ENCODE measurements at regions not wholly inside any gene's neighbourhood (a gene's known extent, or its start where the extent isn't known, plus 50 kb on each side); places are given as distances from the start of the nearest gene placed in this dataset.

GRCh38 chr1:37244815-37245214, 210.5 kb upstream of the GRIK3 start:
- intact Hi-C loops (cut with micrococcal nuclease; ENCODE audit: unreplicated experiment), result no loop called here
- Mint-ChIP-seq H3K27me3 (ENCODE audit: insufficient read depth, unreplicated experiment) (peaks cover 7% of the 10 kb centered on the region), H3K4me1 (ENCODE audit: low read depth, unreplicated experiment) (no peaks in the 10 kb centered on the region), H3K27ac (ENCODE audit: unreplicated experiment) (no peak overlapping the region), H3K36me3 (ENCODE audit: insufficient read depth, unreplicated experiment) (no peaks in the 10 kb centered on the region), H3K9me3 (ENCODE audit: unreplicated experiment) (no peaks in the 10 kb centered on the region), H3K4me3 (ENCODE audit: unreplicated experiment) (no peak overlapping the region)
- ChIA-PET CTCF (no interaction called here), POLR2A (no interaction called here)
- no peak for DNase-seq
- Histone ChIP-seq H3K4me3 (ENCODE audit: low read depth, low read length) (no peak overlapping the region), H3K27me3 (replicated peaks; ENCODE audit: control insufficient read depth, insufficient read depth, low read length) (no peaks in the 10 kb centered on the region), H3K9me3 (no peaks in the 10 kb centered on the region), H3K36me3 (ENCODE audit: control insufficient read depth, insufficient read depth, low read length) (no peaks in the 10 kb centered on the region), H3K4me1 (no peaks in the 10 kb centered on the region)
- no peak for TF ChIP-seq CTCF (IDR thresholded peaks at IDR 0.05; ENCODE audit: insufficient read depth in 1 of 2, low read depth in 1 of 2, low read length in 1 of 2, severe bottlenecking in 1 of 2, unreplicated experiment in 1 of 2)
- BruUV-seq (replicated peaks), result no TSS peak

GRCh38 chr1:37246631-37247030, 212.3 kb upstream of the GRIK3 start:
- Histone ChIP-seq H3K9me3 (no peaks in the 10 kb centered on the region), H3K4me1 (no peaks in the 10 kb centered on the region), H3K27me3 (replicated peaks; ENCODE audit: control insufficient read depth, insufficient read depth, low read length) (no peaks in the 10 kb centered on the region), H3K36me3 (ENCODE audit: control insufficient read depth, insufficient read depth, low read length) (no peaks in the 10 kb centered on the region), H3K4me3 (ENCODE audit: low read depth, low read length) (no peak overlapping the region)
- no peak for TF ChIP-seq CTCF (IDR thresholded peaks at IDR 0.05; ENCODE audit: insufficient read depth in 1 of 2, low read depth in 1 of 2, low read length in 1 of 2, severe bottlenecking in 1 of 2, unreplicated experiment in 1 of 2)
- CTCF ChIA-PET, result no interaction called here
- intact Hi-C loops (cut with micrococcal nuclease; ENCODE audit: unreplicated experiment), result no loop called here
- no peaks in the 10 kb centered on the region for H3K36me3 Mint-ChIP-seq (ENCODE audit: insufficient read depth, unreplicated experiment)
- peaks cover 10% of the 10 kb centered on the region for H3K27me3 Mint-ChIP-seq (ENCODE audit: insufficient read depth, unreplicated experiment)
- H3K27ac Mint-ChIP-seq (ENCODE audit: unreplicated experiment), result no peak overlapping the region
- POLR2A ChIA-PET, result no interaction called here
- no peak overlapping the region for H3K4me3 Mint-ChIP-seq (ENCODE audit: unreplicated experiment)
- DNase-seq, result no peak
- no TSS peak for BruUV-seq (replicated peaks)
- H3K4me1 Mint-ChIP-seq (ENCODE audit: low read depth, unreplicated experiment), result no peaks in the 10 kb centered on the region
- H3K9me3 Mint-ChIP-seq (ENCODE audit: unreplicated experiment), result no peaks in the 10 kb centered on the region

- POLR2A ChIA-PET, result no interaction called here
- H3K4me1 ChIP-seq, result no peaks in the 10 kb centered on the region
- intact Hi-C loops (cut with micrococcal nuclease; ENCODE audit: unreplicated experiment), result no loop called here
- H3K4me3 ChIP-seq (ENCODE audit: low read depth, low read length), result no peak overlapping the region
- Mint-ChIP-seq H3K27ac (ENCODE audit: unreplicated experiment) (no peak overlapping the region), H3K9me3 (ENCODE audit: unreplicated experiment) (no peaks in the 10 kb centered on the region), H3K36me3 (ENCODE audit: insufficient read depth, unreplicated experiment) (no peaks in the 10 kb centered on the region), H3K4me1 (ENCODE audit: low read depth, unreplicated experiment) (no peaks in the 10 kb centered on the region), H3K27me3 (ENCODE audit: insufficient read depth, unreplicated experiment) (peaks cover 10% of the 10 kb centered on the region), H3K4me3 (ENCODE audit: unreplicated experiment) (no peak overlapping the region)
- H3K9me3 ChIP-seq, result no peaks in the 10 kb centered on the region
- no TSS peak for BruUV-seq (replicated peaks)
- CTCF ChIA-PET, result no interaction called here
- TF ChIP-seq CTCF (IDR thresholded peaks at IDR 0.05; ENCODE audit: insufficient read depth in 1 of 2, low read depth in 1 of 2, low read length in 1 of 2, severe bottlenecking in 1 of 2, unreplicated experiment in 1 of 2), result no peak
- no peaks in the 10 kb centered on the region for H3K36me3 ChIP-seq (ENCODE audit: control insufficient read depth, insufficient read depth, low read length)
- H3K27me3 ChIP-seq (replicated peaks; ENCODE audit: control insufficient read depth, insufficient read depth, low read length), result no peaks in the 10 kb centered on the region
- DNase-seq, result no peak
Observed at GRCh38 chr1:37250371-37250770, 216.1 kb upstream of the GRIK3 start.

Data from Caco-2 (cell line).